ENCODE measurements at regions not wholly inside any gene's neighbourhood (a gene's known extent, or its start where the extent isn't known, plus 50 kb on each side); places are given as distances from the start of the nearest gene placed in this dataset.

- intact Hi-C loops (cut with micrococcal nuclease) = no loop called here
These were observed 73.4 kb upstream of the BOD1 start for GRCh38 chr5:173689737-173690360.

DNA sequence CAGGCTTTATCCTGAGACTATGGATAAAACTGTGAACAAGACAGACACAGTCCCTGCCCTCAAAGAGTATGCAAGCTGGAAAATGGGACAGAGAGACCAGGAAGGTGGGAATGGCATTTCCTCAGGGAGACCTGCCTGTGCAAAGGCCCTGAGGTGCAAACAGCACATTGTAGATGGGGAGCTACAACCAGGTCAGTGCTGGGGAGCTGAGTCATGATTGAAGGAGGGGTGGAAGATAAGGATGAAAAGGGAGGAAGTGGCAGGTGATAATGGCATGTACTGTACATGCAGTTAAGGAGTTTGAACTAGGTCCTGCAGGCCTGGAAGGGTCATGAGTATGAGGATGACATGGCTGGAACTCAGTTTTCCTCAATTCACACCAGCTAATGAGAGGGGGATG lies 75.5 kb upstream of the BOD1 start:
- intact Hi-C loops (cut with micrococcal nuclease) = no loop called here

- intact Hi-C loops (cut with micrococcal nuclease) = no loop called here
These were observed 77.2 kb upstream of the BOD1 start for GRCh38 chr5:173693670-173694069.

- intact Hi-C loops (cut with micrococcal nuclease) = no loop called here
These were observed 79.8 kb upstream of the BOD1 start for GRCh38 chr5:173696216-173696615.

DNA sequence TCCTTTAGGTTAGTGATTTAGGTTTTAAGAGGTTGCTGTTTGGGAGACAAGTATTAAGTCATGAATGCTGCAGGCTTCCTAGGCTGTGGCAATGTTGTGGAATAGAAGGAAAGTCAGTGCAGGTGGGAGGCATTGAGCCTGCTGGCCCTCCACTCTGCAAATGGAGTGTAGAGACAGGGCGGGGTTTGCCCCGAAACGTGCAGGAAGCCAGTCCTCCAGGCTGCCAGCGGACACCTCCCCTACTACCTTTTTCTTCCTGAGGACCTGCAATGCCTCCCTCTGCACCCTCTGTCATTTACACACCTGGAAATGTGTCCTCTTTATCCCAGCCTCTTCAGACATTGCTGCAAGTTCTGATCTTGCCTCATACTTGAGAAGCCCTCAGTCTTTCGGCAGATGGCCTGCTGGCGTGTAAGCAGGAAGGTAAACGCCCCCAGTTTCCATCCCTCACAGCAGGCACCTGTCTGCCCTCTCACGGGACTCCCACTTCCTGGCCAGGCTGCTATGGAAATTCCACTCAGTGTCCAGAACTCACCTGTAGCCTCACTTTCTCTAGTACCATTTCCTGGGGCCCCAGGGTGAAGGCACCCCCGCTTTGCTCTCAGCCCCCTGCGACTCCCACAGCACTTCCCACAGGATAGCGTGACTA lies 81.6 kb upstream of the BOD1 start:
- intact Hi-C loops (cut with micrococcal nuclease) = no loop called here

- intact Hi-C loops (cut with micrococcal nuclease) = no loop called here
These were observed 83.5 kb upstream of the BOD1 start for GRCh38 chr5:173699966-173700365.

DNA sequence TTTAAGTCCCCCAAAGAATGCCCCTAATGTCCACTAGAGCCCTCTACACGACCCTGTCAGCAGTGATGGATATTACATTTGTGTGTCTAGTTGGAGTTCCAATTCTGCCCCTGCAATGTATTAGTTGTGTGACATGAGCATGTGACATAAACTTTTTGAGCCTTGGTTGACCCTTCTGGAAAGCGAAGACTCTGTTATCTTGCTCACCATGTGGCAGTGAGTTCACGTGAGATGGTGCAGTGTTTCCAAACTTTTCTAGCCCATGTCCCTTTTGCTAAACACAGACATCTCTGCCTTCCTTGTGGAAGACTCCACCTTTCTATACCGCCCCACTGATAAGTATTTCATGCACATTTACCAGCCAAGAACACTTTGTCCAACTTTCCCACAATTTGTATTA lies 87.0 kb upstream of the BOD1 start:
- intact Hi-C loops (cut with micrococcal nuclease) = no loop called here

DNA sequence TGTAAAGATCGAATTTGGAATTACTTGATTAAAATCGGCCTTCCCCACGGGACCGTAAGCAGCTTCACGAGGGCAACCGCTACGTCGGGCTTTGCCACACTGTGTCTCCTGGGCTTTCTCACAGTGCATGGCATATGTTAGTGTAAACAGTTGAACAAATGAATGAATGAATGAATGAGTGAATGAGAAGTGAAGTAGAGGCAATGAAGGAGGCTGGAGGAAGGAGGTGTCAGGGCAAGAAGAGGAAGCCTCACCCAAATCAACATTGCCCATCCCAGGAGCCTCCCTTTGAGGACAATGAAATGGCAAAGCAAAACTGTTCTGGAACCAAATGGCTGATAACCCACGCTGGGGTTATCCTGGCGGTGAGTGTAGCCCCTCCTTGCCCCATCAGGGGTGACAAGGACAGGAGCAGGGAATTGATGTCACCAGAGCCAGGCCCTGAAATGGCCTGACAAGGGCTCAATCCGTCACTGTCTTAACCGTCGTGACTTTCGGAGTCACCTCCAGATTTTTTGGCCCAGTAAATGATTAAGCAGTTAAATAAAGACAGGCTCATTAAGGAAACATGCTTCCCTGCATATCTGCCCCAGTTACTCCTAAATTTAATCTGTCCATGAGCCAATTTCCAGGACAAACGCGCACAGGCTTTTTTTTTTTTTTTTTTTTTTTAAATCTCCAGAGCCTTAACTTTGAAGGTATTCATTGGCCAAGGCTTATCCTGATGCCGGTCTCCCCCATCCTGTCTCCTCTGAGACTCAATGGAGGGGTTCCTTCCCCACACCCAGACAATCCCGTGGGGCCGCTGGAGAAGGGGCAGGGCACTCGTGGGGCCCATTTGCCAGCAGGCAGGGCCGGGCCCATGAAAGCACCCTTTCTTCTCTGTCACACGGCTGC lies 88.4 kb upstream of the BOD1 start:
- intact Hi-C loops (cut with micrococcal nuclease) = no loop called here

- intact Hi-C loops (cut with micrococcal nuclease) = no loop called here
These were observed 89.1 kb upstream of the BOD1 start for GRCh38 chr5:173705512-173706044.

DNA sequence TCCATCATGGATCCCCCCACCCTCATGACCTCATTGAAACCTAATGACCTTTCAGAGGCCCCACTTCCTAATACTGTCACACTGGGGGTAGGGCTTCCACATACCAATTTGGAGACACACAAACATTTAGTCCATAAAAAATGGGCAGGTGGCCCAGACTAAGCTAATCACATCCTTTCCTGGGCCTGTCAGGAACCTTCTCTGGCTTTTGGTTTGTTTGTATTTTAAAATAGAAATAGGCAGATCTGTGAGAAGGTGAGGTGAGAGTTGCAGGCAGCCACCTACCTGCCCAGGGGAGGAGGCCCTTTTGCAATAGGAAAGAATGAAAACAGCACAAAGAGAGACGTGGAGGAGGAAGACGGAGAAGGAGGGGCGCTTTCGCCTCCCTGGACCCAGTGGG lies 90.2 kb upstream of the BOD1 start:
- intact Hi-C loops (cut with micrococcal nuclease) = no loop called here

DNA sequence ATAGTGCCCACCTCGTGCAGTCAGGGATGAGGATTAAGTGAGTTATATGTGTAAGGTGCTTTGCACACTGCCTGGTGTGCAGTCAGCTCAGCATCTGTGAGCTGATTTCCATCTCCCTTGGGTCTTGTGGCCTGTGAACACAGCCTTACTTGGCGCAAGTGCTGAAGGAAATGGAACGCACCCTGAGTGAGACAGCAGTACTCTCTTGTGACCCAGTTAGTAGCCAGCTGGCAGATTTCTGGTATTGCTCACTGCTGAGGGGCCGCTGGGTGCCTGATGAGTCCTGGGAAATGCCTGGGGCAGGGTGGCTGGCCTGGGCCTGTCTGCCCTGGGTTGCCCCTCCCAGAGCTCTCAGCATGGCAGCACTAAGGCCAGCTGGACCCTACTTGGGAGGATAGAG lies 90.9 kb upstream of the BOD1 start:
- intact Hi-C loops (cut with micrococcal nuclease) = no loop called here

GRCh38 chr5:173709145-173709544 lies 92.7 kb upstream of the BOD1 start:
- intact Hi-C loops (cut with micrococcal nuclease) = no loop called here

GRCh38 chr5:173709761-173710160 lies 93.3 kb upstream of the BOD1 start:
- intact Hi-C loops (cut with micrococcal nuclease) = no loop called here

DNA sequence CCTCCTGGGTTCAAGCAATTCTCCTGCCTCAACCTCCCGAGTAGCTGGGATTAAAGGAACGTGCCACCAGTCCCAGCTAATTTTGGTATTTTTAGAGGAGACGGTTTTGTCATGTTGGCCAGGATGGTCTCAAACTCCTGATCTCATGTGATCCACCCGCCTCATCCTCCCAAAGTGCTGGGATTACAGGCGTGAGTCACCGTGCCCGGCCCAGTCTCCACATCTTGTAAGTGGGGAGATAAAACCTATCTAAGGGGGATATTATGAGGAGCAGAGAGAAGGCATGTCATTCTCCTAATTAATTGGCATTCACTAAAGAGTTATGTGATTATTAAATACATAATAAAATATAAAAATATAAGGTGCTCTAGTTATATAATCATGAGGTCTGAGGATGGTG lies 94.1 kb upstream of the BOD1 start:
- intact Hi-C loops (cut with micrococcal nuclease) = no loop called here

GRCh38 chr5:173711466-173711865 lies 95.0 kb upstream of the BOD1 start:
- intact Hi-C loops (cut with micrococcal nuclease) = no loop called here

DNA sequence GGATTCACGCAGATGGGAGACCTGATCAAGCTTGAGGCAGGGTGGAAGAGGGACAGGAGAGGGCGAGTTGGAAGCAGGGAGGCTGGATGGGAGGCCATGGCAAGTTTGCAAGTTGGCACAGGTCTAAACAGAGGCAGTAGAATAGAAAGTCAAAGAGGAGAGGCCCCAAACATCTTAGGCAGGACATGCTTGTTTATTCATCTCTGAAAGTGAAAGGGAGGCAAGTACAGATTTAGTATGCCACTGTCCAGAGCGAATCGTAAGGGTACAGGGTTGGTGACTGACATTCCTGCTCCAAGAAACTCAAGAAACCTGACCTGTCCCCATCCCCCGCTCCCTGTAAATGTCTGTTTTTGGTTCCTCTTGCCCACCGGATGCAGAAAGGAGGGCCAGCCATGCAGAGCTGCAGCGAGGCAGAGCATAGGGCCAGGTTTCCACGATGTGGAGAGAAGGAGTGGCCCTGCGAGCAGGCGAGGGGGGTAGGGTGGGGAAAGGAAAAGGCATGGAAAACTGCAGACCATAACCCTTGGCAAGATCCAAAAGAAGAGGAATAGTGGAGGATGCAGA lies 96.2 kb upstream of the BOD1 start:
- intact Hi-C loops (cut with micrococcal nuclease) = no loop called here

DNA sequence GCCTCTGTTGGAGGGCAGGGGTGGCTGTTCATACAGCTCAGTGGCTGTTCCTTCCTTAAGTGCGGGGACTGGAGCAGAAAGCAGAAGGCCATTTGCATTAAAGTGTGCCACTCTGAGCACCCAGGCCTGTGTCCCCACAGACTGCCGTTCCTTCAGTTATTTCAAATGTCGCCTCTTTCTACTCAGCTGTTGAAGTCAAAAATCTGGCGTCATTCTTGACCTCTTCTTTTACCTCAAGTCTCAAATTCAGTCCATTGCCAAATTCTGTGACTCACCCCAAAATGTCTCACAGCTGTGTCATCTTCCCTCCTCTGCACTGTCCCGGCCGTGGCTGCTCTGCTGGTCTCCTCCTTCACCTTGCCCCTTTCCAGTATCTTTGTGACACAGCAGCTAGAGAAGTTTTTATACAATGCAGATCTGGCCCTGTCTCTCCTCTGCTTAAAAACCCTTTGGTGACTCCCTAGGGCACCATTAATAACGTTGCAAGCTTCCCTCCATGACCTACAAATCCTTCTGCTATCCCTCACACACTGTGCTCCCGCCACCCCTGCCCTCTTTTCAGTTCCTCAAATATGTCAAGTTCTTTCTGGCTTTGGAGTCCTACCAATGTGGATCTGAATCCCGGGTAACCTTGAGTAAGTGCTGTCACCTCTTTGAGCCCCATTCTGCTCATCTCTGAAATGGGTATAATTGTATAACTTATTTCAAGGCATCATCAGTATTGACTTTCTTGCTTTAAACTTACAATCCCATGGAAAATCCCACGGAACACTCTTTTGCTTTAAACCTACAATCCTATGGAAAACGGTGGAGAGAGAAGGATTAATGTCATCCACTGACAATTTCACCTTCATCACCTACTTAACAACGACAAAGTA lies 98.3 kb upstream of the BOD1 start:
- intact Hi-C loops (cut with micrococcal nuclease) = no loop called here

- intact Hi-C loops (cut with micrococcal nuclease) = no loop called here
These were observed 99.2 kb upstream of the BOD1 start for GRCh38 chr5:173715607-173716006.

DNA sequence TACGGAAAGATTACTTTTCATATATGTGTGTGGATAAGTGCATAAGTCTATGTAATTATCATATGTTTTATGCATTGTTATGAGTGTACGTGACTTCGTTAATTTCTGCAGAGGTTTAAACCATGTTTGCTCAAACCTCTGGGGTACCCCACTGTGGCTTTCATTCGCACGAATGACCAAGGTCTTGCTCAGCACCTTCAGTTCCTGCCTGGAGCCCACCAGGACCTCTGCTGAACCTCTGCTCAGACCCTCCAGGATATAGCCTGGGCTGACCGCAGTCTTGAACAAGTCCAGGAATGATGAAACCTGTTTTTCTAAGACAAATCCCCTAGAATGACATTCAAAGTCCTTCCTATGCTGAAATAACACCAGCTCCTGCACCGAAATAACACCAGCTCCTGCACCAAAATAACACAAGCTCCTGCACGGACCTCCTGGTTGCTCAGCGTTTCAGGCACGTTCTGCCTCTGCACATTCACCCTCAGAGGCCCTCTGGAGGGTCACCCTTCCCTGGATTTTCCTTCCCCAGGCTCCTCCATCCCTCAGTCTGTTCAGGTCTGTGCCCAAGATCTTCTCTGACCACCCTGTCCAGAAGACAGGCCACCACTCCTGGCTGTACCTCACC lies 99.7 kb upstream of the BOD1 start:
- intact Hi-C loops (cut with micrococcal nuclease) = no loop called here

GRCh38 chr5:173717959-173718358 lies 101.5 kb upstream of the BOD1 start:
- intact Hi-C loops (cut with micrococcal nuclease) = no loop called here
